ENCODE measurements at regions not wholly inside any gene's neighbourhood (a gene's known extent, or its start where the extent isn't known, plus 50 kb on each side); places are given as distances from the start of the nearest gene placed in this dataset.

DNA sequence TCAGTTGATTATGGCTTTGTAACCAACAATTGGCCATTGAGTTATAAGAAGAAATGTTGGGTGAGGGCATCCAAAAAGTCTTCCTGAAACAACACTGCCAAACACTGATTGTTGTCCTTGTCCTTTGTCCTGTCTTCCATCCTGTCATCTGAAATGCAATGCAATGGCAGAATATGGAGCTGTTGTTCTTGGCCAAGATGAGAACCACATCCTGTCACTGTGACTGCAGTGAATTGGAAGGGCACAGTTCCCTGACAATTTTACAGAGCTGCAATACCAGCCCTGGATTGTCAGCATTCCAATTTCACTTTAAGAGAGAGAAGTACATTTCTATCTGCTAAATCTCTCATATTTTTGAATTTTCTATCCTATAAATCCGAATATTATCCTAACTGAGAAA is 613.3 kb downstream of the FLRT2 start:
- dilution Hi-C loops (cut with HindIII; ENCODE audit: low sequenced_read_pairs, unreplicated experiment) (no loop called here), in situ Hi-C loops (cut with MboI; ENCODE audit: low sequenced_read_pairs) (no loop called here), intact Hi-C loops (cut with micrococcal nuclease) (no loop called here)
- Histone ChIP-seq H3K9ac (ENCODE audit: low read depth, low read length) (no peak overlapping the region), H2AFZ (replicated peaks; ENCODE audit: low read length, poor library complexity) (no peak overlapping the region), H4K91ac (ENCODE audit: insufficient read depth, low read depth, low read length) (no peak overlapping the region), H3K14ac (replicated peaks; ENCODE audit: low read depth, low read length) (no peak overlapping the region), H3K4me1 (ENCODE audit: control insufficient read depth, insufficient read depth, low read length) (no peaks in the 10 kb centered on the region), H2BK15ac (ENCODE audit: low read depth, low read length) (no peak overlapping the region), H3K27ac (ENCODE audit: insufficient read depth, low read length) (no peak overlapping the region), H3K56ac (ENCODE audit: extremely low read depth, insufficient read depth, low read length) (no peak overlapping the region), H2AK9ac (replicated peaks; ENCODE audit: low read depth, low read length, poor library complexity) (no peak overlapping the region), H2BK5ac (ENCODE audit: low read depth, low read length, poor library complexity, severe bottlenecking) (no peak overlapping the region), H3K36me3 (ENCODE audit: control insufficient read depth, insufficient read depth, low read length) (no peaks in the 10 kb centered on the region), H2BK120ac (ENCODE audit: low read depth, low read length) (no peak overlapping the region), H3K23ac (ENCODE audit: low read depth, low read length) (no peak overlapping the region), H3K27me3 (ENCODE audit: control insufficient read depth, insufficient read depth, low read length) (no peaks in the 10 kb centered on the region), H3K4ac (ENCODE audit: low read depth, low read length) (no peak overlapping the region), H3K79me1 (ENCODE audit: low read depth in 1 of 2, low read length in 2 of 2) (no peaks in the 10 kb centered on the region), H4K5ac (ENCODE audit: low read depth, low read length) (no peak overlapping the region), H3K9me1 (ENCODE audit: insufficient read depth, low read length) (no peaks in the 10 kb centered on the region), H3K18ac (ENCODE audit: low read depth, low read length) (no peak overlapping the region), H3K4me3 (ENCODE audit: insufficient read depth, low read depth, low read length) (no peak overlapping the region), H4K8ac (ENCODE audit: low read depth in 2 of 2, low read length in 2 of 2) (no peak overlapping the region), H2AK5ac (ENCODE audit: low read depth, low read length) (no peak overlapping the region), H2BK20ac (ENCODE audit: low read depth, low read length) (no peak overlapping the region), H4K20me1 (ENCODE audit: insufficient read depth, low read length) (no peaks in the 10 kb centered on the region), H3K4me2 (ENCODE audit: low read depth, low read length) (no peak overlapping the region), H3K9me3 (ENCODE audit: control insufficient read depth, insufficient read depth, low read length) (no peaks in the 10 kb centered on the region)
- ATAC-seq (ENCODE audit: low read depth): no peak
- ChIA-PET POLR2A (ENCODE audit: unreplicated experiment) (no interaction called here), CTCF (no interaction called here)
- no CpG with 5 or more reads among the region's 1 CpG for WGBS, 2 experiments (ENCODE audit: extremely low coverage in 2 of 2, insufficient read length in 1 of 2)
- DNase-seq: no peak
- BruUV-seq (replicated peaks): no TSS peak
- TF ChIP-seq POLR2A (IDR thresholded peaks at IDR 0.05; ENCODE audit: low read depth, low read length): no peak
- TF ChIP-seq NFE2L2 (IDR thresholded peaks at IDR 0.05; ENCODE audit: low read depth, low read length): no peak
- TF ChIP-seq CHD1 (IDR thresholded peaks at IDR 0.05; ENCODE audit: low read depth, low read length): no peak
- TF ChIP-seq CEBPB (IDR thresholded peaks at IDR 0.05; ENCODE audit: low read depth, low read length): no peak
- no peak for TF ChIP-seq BHLHE40 (IDR thresholded peaks at IDR 0.05; ENCODE audit: low read depth, low read length)
- TF ChIP-seq, protein P1, sequence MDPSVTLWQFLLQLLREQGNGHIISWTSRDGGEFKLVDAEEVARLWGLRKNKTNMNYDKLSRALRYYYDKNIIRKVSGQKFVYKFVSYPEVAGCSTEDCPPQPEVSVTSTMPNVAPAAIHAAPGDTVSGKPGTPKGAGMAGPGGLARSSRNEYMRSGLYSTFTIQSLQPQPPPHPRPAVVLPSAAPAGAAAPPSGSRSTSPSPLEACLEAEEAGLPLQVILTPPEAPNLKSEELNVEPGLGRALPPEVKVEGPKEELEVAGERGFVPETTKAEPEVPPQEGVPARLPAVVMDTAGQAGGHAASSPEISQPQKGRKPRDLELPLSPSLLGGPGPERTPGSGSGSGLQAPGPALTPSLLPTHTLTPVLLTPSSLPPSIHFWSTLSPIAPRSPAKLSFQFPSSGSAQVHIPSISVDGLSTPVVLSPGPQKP (IDR thresholded peaks at IDR 0.05; ENCODE audit: borderline replicate concordance, low read depth, low read length): no peak
- TF ChIP-seq RAD21 (IDR thresholded peaks at IDR 0.05; ENCODE audit: low read length): no peak
- no peak for TF ChIP-seq MAFK (IDR thresholded peaks at IDR 0.05; ENCODE audit: low read depth, low read length)
- TF ChIP-seq SMC3 (IDR thresholded peaks at IDR 0.05; ENCODE audit: low read depth, low read length): no peak

All from IMR-90 (cell line).